DND-41 (cell line): ENCODE measurements at regions not wholly inside any gene's neighbourhood (a gene's known extent, or its start where the extent isn't known, plus 50 kb on each side); places are given as distances from the start of the nearest gene placed in this dataset.

Experiments
- ATAC-seq: fragments of 200-7000 bp; cut with Tn5 transposase; 3 replicates; pipeline ENCODE4 v1.9.1; 2021; ENCODE audit warnings: low read depth; ENCODE audit not compliant: insufficient read depth
- DNase-seq: peaks from one replicate; pipeline ENCODE4 v3.0.0-alpha.2; 2020
- H2AFZ ChIP-seq: 2 replicates; pipeline ENCODE4 v1.6.0; 2012; ENCODE audit warnings: low read depth, low read length
- H3K27ac ChIP-seq: 2 replicates; pipeline ENCODE4 v1.5.1; 2012; ENCODE audit warnings: low read length, inconsistent platforms
- H3K27me3 ChIP-seq: fragments of 200-600 bp; sonication (generic); 2 replicates; pipeline ENCODE4 v1.6.0; 2012; ENCODE audit warnings: low read length, mild to moderate bottlenecking, inconsistent platforms; ENCODE audit not compliant: insufficient read depth, poor library complexity
- H3K36me3 ChIP-seq: 2 replicates; pipeline ENCODE4 v1.5.1; 2012; ENCODE audit warnings: low read length, inconsistent platforms; ENCODE audit not compliant: insufficient read depth
- H3K4me1 ChIP-seq: 2 replicates; pipeline ENCODE4 v1.5.1; 2012; ENCODE audit warnings: mild to moderate bottlenecking, low read length; ENCODE audit not compliant: insufficient read depth
- H3K4me2 ChIP-seq: 2 replicates; pipeline ENCODE4 v1.6.0; 2012; ENCODE audit warnings: mild to moderate bottlenecking, moderate library complexity, low read length, inconsistent platforms; ENCODE audit not compliant: insufficient read depth
- H3K4me3 ChIP-seq, 2 experiments: fragments of 200-600 bp in 1 of 2; shearing (Covaris generic) in 1 of 2; 2 replicates each; pipeline ENCODE4 v1.5.1; 2012 to 2016; ENCODE audit warnings: inconsistent platforms in 2 of 2, low read length in 2 of 2, mild to moderate bottlenecking in 2 of 2, low read depth in 1 of 2, moderate library complexity in 1 of 2
- H3K79me2 ChIP-seq: 2 replicates; pipeline ENCODE4 v1.6.0; 2012; ENCODE audit warnings: low read length, inconsistent platforms; ENCODE audit not compliant: insufficient read depth
- H3K9ac ChIP-seq: 2 replicates; pipeline ENCODE4 v1.6.0; 2012; ENCODE audit warnings: low read depth, mild to moderate bottlenecking, inconsistent platforms, low read length, moderate library complexity
- H3K9me3 ChIP-seq: 2 replicates; pipeline ENCODE4 v1.5.1; 2012; ENCODE audit warnings: low read length, moderate library complexity, mild to moderate bottlenecking, inconsistent platforms; ENCODE audit not compliant: insufficient read depth, severe bottlenecking
- H4K20me1 ChIP-seq: 2 replicates; pipeline ENCODE4 v1.6.0; 2012; ENCODE audit warnings: low read length; ENCODE audit not compliant: insufficient read depth
- CTCF ChIP-seq: IDR thresholded peaks from 2 replicates; pipeline ENCODE4 v1.5.1; 2012; ENCODE audit warnings: borderline replicate concordance, low read length, moderate library complexity, mild to moderate bottlenecking; ENCODE audit not compliant: poor library complexity, severe bottlenecking; ENCODE audit errors: extremely low read depth
- EZH2 ChIP-seq: IDR thresholded peaks from 3 replicates; pipeline ENCODE4 v1.6.1; 2012; ENCODE audit warnings: borderline replicate concordance, low read depth, mild to moderate bottlenecking, moderate library complexity, low read length, inconsistent platforms; ENCODE audit not compliant: severe bottlenecking

- Histone ChIP-seq H4K20me1 (no peaks in the 10 kb centered on the region), H3K4me2 (no peak overlapping the region), H3K36me3 (no peaks in the 10 kb centered on the region), H3K9me3 (no peaks in the 10 kb centered on the region), H2AFZ (no peak overlapping the region), H3K4me3 (no peak overlapping the region), H3K27ac (no peak overlapping the region), H3K4me1 (no peaks in the 10 kb centered on the region), H3K9ac (no peak overlapping the region), H3K27me3 (no peaks in the 10 kb centered on the region), H3K79me2 (no peaks in the 10 kb centered on the region)
- DNase-seq (no peak), ATAC-seq (no peak)
- TF ChIP-seq EZH2 (no peak), CTCF (no peak)
These were observed 65.8 kb upstream of the EMX2 start for GRCh38 chr10:117476716-117477115.

DNA sequence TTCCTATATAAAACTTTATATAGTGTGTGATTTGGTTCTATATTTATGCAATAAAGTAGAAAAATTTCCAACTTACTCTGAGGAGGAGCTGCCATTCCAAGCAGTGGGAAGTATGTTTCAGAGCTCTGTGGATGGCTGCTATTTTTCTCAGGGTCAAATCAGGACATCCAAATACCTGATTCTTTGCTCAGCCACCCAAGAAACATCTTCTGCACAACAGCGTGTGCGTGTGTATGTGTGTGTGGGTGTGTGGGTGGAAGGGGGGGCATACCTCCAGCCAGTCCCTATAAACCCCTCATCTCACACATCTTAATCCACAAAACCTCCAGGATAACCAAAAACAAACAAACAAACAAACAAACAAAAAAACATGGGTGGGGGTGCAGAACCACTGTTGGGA lies 66.3 kb upstream of the EMX2 start:
- ATAC-seq (no peak), DNase-seq (no peak)
- Histone ChIP-seq H3K9me3 (no peaks in the 10 kb centered on the region), H3K27me3 (no peaks in the 10 kb centered on the region), H3K4me1 (no peaks in the 10 kb centered on the region), H3K4me2 (no peak overlapping the region), H4K20me1 (no peaks in the 10 kb centered on the region), H3K9ac (no peak overlapping the region), H3K36me3 (no peaks in the 10 kb centered on the region), H3K4me3 (no peak overlapping the region), H3K79me2 (no peaks in the 10 kb centered on the region), H2AFZ (no peak overlapping the region), H3K27ac (no peak overlapping the region)
- no peak for TF ChIP-seq EZH2
- no peak for TF ChIP-seq CTCF

DNA sequence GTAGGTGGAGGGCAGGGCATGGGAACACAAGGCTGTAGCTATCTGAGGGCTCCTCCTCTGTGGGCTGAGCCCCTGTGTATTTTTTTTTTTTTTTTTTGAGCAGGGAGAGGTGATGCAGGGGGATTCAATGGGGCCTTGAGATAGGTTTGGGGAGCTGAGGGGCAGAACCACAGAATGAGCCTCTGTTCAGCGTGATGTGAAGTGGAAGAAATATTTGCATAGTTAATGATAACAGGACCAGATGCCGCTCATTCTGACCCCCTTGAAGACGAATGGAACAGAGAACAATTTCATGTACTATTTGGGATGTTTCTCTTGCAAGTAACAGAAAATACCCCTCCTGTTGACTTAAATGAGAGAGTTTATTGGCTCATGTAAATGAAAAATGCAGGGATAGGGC lies 69.7 kb upstream of the EMX2 start:
- no peaks in the 10 kb centered on the region for H3K79me2 ChIP-seq
- no peaks in the 10 kb centered on the region for H3K9me3 ChIP-seq
- H3K4me3 ChIP-seq: no peak overlapping the region
- H3K27ac ChIP-seq: no peak overlapping the region
- TF ChIP-seq CTCF: no peak
- no peak for TF ChIP-seq EZH2
- ATAC-seq: no peak
- H3K27me3 ChIP-seq: no peaks in the 10 kb centered on the region
- no peak for DNase-seq
- no peaks in the 10 kb centered on the region for H3K4me1 ChIP-seq
- no peak overlapping the region for H3K4me2 ChIP-seq
- no peak overlapping the region for H2AFZ ChIP-seq
- H3K9ac ChIP-seq: no peak overlapping the region
- no peaks in the 10 kb centered on the region for H4K20me1 ChIP-seq
- H3K36me3 ChIP-seq: no peaks in the 10 kb centered on the region

DNA sequence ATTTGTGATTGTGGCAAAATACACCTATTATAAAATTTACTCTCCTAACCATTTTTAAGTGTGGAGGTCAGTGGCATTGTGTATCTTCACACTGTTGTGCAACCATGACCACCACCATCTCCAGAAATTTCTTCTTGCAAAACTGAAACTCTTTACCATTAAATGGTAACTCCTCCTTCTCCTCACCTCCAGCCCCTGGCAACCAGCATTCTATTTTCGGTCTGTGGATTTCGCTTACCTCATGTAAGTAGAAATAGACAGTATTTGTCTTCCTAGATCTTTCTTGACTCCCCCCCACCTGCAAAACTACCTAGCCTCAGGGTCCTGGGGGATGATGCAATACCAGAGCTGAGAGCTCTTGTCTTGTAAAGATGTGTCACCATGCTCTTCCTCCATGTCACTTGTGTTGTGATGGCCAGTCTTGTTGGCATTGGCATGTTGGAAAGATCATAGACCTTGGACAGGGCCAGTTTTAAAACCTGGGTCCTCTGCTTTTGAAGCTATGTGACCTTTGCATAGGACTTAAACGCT lies 71.1 kb upstream of the EMX2 start:
- Histone ChIP-seq H3K4me3 (no peak overlapping the region), H3K4me2 (no peak overlapping the region), H3K9ac (no peak overlapping the region), H3K27ac (no peak overlapping the region), H3K9me3 (no peaks in the 10 kb centered on the region), H2AFZ (no peak overlapping the region), H3K79me2 (no peaks in the 10 kb centered on the region), H4K20me1 (no peaks in the 10 kb centered on the region), H3K27me3 (no peaks in the 10 kb centered on the region), H3K4me1 (no peaks in the 10 kb centered on the region), H3K36me3 (no peaks in the 10 kb centered on the region)
- DNase-seq: no peak
- no peak for ATAC-seq
- no peak for TF ChIP-seq CTCF
- no peak for TF ChIP-seq EZH2
